HG02571 (cell line): ENCODE measurements at regions not wholly inside any gene's neighbourhood (a gene's known extent, or its start where the extent isn't known, plus 50 kb on each side); places are given as distances from the start of the nearest gene placed in this dataset.
A peak's percentile ranks its signal among the peaks of the same experiment; 100 is the strongest.
"Not testable (repeated sequence)": the region's sequence is repeated elsewhere in the genome, so short reads cannot be mapped to it uniquely, and the experiment has no call there.

Experiments
- ATAC-seq: cut with Tn5 transposase; IDR thresholded peaks from one replicate; pipeline ENCODE4 v1.9.1; 2021; ENCODE audit warnings: mild to moderate bottlenecking, moderate library complexity; ENCODE audit not compliant: unreplicated experiment

- ATAC-seq: no peak
These were observed 93.1 kb downstream of the OLIG3 start for GRCh38 chr6:137401088-137401487.

- ATAC-seq: no peak
These were observed 94.2 kb downstream of the OLIG3 start for GRCh38 chr6:137399881-137400443.

GRCh38 chr6:137395316-137395715 is 98.9 kb downstream of the OLIG3 start:
- ATAC-seq: no peak

DNA sequence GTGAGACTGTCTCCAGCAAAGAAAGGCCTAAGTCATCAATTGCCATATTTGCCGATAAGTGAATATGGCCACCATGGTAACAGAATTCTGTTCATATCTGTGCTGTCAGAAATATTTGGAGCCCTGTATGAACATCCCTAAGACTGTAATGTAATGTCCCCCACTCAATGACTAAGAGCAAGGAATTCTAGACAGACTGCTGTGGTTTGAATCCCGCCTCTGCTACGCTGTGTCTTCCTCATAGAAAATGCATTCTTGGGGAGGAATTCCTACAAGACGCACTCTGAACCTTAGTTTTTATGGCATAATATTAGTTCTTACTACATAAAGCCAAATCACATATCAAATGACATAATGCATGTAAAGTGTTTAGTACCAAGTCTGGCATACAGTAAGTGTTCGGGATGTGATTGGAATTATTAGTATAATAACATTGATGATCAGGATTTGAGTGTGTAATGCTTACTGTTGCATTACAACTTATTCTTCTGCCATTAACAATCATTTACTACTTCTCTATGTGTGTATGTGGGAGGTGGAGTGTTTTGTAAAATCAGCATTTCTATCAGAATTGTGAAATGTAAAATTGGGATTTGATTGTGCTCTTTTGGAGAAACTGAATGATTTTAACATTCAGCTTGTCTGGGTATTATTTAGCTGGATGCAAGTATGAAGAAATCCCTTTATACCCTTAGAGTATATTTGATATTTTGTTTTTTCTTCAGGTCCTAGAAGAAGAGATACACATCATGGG is 103.0 kb downstream of the OLIG3 start:
- no peak for ATAC-seq

- ATAC-seq: no peak
These were observed 103.9 kb downstream of the OLIG3 start for GRCh38 chr6:137390334-137390733.

DNA sequence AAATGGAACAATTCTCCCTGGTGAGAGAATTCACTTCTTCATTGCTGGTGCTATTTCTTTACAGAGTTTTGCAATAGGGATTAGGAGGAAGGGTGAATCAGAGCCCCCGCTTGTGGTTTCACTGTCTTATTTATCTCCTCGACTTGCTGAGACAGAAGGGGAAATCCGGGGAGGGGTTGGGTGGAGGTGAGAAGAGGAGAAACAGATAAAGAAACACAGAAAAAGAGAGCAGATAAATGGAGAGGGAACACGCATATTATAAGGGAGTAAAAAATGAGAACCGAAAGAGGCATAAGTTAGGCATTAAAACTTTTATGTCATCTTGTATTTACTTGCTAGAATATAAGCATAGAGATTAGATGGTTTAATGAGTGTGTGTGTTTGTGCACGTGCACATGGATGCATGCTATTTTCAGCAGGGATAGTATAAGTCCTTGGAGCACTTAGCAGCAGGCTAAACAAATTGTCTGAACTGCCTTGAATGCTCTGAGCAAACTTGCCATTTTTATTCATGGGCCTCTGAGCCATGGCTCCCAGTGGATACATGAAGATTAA is 105.0 kb downstream of the OLIG3 start:
- ATAC-seq: peak; percentile 56

DNA sequence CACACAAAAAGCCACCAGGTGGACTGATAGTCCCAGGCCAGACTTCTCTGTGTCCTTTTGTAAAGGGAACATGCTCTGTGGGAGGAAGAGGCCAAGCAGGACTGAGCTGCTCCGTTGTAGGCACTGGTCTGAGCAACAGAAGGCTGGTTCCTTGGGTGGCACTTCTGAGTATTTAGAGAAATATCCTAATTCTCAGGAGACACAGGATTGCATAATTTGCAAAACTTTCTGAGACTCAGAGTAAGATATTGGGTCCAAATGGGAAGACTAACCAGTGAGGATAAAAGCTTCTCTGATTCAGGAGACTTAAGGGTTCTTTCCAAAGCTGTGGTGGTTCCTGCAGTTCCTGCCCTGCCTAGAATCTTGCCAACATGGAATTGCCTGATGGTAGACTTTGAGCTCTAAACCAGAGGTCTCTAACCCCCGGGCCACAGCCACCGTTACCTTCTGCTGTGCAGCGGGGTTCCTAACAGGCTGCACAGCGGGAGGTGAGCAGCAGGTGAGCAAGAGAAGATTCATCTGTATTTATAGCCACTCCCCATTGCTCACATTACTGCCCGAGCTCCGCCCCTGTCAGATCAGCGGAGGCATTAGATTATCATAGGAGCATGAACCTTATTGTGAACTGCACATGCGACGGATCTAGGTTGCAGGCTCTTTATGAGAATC is 107.0 kb downstream of the OLIG3 start:
- no peak for ATAC-seq

DNA sequence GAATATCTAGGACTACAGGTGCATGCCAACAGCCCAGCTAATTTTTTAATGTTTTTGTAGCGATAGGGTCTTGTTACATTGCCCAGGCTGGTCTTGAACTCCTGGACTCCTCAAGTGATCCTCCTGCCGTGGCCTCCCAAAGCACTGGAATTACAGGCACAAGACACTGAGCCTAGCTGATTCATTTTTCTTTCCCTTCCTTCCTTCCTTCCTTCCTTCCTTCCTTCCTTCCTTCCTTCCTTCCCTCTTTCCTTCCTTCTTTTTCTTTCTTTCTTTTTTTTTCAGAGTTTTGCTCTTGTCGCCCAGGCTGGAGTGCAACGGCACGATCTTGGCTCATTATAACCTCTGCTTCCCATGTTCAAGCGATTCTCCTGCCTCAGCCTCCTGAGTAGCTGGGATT is 110.9 kb downstream of the OLIG3 start:
- not testable (repeated sequence) for ATAC-seq

GRCh38 chr6:137378090-137378369 is 116.2 kb downstream of the OLIG3 start:
- no peak for ATAC-seq

- no peak for ATAC-seq
These were observed 120.9 kb downstream of the OLIG3 start for GRCh38 chr6:137373296-137373695.

DNA sequence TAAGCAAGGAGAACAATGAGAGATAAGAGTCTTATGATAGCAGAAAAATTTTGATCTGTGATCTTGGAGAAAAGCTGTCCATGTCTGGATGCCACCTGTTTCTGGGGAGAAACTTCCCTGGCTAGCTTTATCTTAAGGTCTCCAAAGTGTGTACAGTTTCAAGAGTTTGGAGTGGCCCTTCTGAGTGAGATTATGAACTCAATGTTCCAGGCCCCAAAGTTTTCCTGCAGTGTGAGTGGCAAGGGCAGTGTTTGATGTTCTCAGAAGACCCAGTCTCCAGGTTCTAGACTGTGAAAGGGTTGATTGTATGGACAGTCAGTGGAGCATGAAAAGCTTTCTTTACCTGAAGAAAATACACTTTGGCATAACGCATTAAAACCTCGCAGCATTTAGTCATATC is 121.7 kb downstream of the OLIG3 start:
- no peak for ATAC-seq

DNA sequence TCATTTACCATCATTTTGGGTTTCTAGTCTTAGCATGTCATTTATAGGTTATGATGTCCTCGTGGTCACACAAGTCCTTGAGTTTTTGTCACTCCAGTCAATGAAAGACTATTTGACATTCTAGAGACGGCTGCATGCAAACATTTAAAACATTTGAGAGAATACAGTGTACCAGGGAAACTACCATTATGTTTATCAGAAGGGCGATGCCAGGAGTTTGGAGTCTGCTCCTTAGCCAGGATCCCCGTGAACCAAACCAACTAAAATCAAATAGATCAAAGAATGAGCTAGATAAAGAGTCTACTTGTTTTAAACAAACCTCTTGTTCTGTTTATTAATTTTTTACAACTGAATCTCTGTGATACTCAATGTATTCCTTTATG is 122.6 kb downstream of the OLIG3 start:
- ATAC-seq: no peak

DNA sequence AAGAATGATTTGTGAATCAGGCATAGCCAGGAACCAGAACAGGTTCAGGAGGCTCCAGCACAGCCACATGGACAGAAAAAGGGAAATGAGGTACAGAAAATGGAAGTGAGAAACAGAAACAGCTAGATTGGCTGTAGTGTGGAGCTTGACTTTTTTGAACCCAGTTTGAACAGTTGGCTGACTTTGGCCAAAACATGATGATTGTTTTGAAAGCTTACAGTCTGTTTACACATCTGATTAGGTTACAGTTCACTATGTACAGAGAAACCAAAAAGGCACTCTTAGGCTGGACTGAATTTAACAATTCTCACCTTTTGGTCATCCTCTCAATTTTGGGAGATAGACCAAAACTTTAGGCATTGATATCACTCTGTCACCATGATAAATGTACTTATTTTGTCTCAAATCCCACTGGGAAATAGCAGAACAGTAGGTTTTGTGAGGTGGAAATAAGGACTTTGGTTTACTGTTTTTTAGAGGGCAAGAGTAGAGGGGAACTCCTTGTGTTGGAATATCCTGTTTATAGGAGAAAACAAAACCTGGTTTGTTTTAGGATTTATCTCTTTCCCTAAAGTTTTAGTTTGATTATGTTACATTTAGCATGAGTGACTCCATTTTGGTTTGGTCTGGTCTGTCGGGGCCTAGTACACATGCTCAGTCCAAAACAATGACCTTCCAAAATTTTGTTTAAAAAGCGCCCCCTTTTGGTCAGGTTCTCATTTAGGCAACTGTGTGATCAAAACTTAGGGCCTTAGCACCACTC is 123.1 kb downstream of the OLIG3 start:
- ATAC-seq: no peak

- no peak for ATAC-seq
These were observed 125.1 kb downstream of the OLIG3 start for GRCh38 chr6:137369136-137369535.

GRCh38 chr6:137365707-137366437 is 128.3 kb downstream of the OLIG3 start:
- ATAC-seq: no peak

DNA sequence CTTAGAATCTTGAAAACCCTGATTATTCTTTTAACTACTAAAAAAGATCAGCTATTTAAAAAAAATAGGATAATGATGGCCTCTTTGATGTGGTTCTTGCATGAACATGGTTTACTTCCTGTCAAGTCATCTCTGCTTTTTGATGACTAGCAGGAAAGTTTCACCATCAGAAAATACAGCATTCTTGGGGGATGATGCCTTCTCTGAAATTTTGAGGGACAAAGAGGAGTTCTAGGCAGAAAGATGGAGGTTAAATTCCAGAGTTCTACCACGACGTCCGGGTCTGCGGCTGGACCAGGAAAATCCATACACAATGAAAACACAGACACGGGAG is 130.4 kb downstream of the OLIG3 start:
- no peak for ATAC-seq

DNA sequence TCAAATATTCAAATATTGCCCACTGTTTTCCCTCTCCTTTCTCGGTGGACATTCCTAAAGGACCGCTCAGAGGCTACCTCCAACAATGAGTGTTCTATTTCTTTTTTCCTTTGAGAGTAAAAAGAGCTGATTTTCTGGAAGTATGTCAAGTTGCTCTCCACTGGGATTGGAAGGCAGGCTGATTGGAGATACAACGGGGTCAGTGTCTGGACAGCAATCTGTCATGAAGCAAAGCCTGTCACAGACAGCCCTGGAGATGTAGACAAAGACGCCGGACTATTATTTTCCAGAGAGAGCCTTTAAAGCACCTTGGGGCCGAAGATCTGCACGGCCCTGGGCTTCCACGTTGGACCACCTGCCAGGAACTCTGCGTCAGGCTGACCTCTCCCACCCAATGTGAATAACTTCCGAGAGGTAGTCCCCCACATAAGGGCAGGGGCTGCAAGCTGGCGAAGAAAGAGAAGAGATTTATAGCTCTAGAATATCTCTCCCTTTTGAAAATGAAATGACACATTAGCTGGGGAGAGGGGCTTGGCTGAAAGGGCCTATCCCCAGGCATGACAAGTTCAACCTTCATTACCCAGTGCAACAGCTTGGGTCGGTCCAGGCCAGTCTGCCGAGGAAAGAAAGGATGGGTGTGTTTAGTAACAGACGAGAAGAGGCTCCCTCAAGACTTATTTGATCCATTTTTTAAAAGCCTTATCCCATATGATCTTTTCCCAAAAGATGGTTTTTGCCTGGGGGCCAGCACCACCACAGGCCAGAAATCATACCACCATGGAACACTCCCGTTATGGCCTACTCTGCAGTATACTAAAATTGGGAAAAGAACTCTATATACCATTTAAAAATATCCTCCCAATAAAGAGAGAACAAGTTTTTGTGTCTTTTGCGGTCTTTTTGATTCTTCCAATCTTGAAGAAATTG is 131.1 kb downstream of the OLIG3 start:
- ATAC-seq: no peak

DNA sequence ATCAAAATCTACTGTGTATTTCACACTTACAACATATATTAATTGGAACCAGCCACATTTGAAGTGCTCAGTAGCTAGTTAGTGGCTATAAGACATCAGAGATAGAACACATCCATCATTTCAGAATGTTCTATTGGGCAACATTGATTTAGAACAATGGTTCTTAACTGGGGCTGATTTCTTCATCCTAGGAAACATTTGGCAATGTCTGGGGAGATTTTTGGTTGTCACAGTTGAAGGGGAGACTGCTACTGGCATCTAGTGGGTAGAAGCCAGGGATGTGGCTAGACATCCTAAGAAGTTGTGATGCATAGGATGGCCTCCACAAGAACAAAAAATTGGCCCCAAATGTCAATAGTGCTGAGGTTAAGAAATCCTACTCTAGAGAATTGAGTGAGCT is 132.5 kb downstream of the OLIG3 start:
- no peak for ATAC-seq

DNA sequence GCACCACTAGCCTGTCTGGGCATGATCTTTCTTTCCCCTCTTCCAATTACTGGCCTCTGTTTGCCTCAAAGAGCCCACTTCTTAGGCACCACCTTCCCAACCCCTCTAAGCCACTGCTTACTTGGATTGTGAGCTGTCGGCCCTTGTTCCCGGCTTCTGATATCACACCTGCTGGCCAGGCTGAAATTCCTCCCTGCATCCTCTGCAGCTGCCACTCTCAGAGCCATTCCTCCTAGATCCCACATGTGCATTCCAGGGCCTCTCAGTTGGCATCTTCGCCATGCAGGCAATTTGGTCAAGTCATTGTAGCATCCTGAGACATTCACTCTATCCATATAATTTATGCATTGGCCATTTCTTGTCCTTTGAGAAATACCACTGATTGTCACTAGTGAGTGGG is 135.9 kb downstream of the OLIG3 start:
- ATAC-seq: no peak

GRCh38 chr6:137357948-137358266 is 136.3 kb downstream of the OLIG3 start:
- no peak for ATAC-seq
